HG02981 (cell line): ENCODE measurements at regions not wholly inside any gene's neighbourhood (a gene's known extent, or its start where the extent isn't known, plus 50 kb on each side); places are given as distances from the start of the nearest gene placed in this dataset.

Experiments
- ATAC-seq: cut with Tn5 transposase; IDR thresholded peaks from one replicate; pipeline ENCODE4 v1.9.1; 2021; ENCODE audit warnings: mild to moderate bottlenecking, moderate library complexity; ENCODE audit not compliant: unreplicated experiment

GRCh38 chr7:36802459-36803135 is 78.3 kb upstream of the AOAH start:
- no peak for ATAC-seq

- ATAC-seq: no peak
Observed at GRCh38 chr7:36796850-36797536, 72.7 kb upstream of the AOAH start.

GRCh38 chr7:36795451-36796021 is 71.2 kb upstream of the AOAH start:
- no peak for ATAC-seq

- no peak for ATAC-seq
Observed at GRCh38 chr7:36794689-36795088, 70.4 kb upstream of the AOAH start.

GRCh38 chr7:36792421-36792820 is 68.1 kb upstream of the AOAH start:
- ATAC-seq: peak; percentile 80

- no peak for ATAC-seq
Observed at GRCh38 chr7:36790311-36790787, 66.1 kb upstream of the AOAH start.

- no peak for ATAC-seq
Observed at GRCh38 chr7:36788825-36789470, 64.7 kb upstream of the AOAH start.

GRCh38 chr7:36787933-36788378 is 63.7 kb upstream of the AOAH start:
- ATAC-seq: no peak

- peak; percentile 99 for ATAC-seq
Observed at GRCh38 chr7:36784991-36785940, 61.0 kb upstream of the AOAH start.

- ATAC-seq: no peak
Observed at GRCh38 chr7:36781011-36781738, 56.9 kb upstream of the AOAH start.

- ATAC-seq: no peak
Observed at GRCh38 chr7:36777855-36778254, 53.6 kb upstream of the AOAH start.

GRCh38 chr7:36777062-36777461 is 52.8 kb upstream of the AOAH start:
- ATAC-seq: no peak

GRCh38 chr7:36775676-36776075 is 51.4 kb upstream of the AOAH start:
- no peak for ATAC-seq

GRCh38 chr7:36775061-36775620 is 50.8 kb upstream of the AOAH start:
- no peak for ATAC-seq
